HG02840 (cell line): ENCODE measurements at regions not wholly inside any gene's neighbourhood (a gene's known extent, or its start where the extent isn't known, plus 50 kb on each side); places are given as distances from the start of the nearest gene placed in this dataset.

Source experiments
- ATAC-seq: cut with Tn5 transposase; IDR thresholded peaks from one replicate; pipeline ENCODE4 v1.9.1; 2021; ENCODE audit warnings: mild to moderate bottlenecking, moderate library complexity, moderate number of reproducible peaks; ENCODE audit not compliant: unreplicated experiment, low FRiP score

DNA sequence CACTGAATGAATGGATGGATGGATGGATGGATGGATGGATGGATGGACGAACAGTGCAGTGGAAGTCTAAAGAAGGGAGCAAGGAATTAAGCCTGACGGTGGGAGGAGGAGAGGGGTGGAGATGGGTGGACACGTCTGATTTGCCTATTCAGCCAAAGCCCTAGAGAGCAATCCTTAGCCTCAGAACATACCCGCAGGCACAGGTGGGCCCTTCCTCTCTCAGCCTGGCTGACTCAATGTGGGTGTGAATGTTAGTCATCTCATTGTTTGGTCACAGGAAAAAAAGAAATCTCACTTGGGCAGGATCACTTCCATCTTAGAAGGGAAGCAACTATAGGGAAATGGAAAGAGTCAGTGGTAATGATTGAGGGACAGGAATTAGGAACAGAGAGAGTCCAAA, 165.9 kb downstream of the PJA1 start:
- ATAC-seq, result no peak

DNA sequence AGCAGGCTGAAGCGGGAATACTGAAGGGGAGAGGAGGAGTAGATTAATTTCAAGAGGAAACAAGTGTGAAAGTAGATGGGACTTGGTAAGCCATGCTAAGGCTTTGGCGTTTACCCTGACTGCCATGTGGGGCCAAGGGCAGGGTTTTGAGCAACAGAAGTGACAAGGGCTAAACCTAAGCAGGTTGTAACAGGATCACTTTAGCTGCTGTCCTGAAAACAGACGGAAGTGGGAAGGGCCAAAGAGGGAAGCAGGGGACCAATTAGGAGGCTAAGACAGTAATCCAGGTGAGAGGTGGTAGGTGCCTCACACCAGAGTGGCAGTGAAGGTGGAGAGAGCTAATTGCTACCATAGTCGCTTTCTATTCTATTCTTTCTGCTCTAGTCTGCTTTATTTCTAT, 166.5 kb downstream of the PJA1 start:
- no peak for ATAC-seq

DNA sequence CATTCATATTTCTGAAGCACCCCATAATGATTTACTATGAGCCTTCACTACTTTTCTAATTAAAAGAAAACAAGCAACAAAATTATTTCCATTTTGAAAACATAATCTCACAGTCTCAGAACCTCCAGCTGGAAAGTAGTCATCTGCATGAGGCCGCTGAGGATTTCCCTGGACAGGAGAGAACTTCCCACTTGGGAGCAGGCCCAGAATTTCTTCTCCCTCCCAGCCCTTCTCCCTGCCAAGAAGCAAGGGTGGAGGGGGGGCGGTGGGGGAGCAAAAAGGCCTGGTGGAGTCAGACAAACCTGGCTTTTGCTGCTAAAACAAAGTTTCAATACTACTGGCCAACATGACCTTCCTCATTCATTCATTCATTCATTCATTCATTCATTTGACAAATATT, 167.3 kb downstream of the PJA1 start:
- no peak for ATAC-seq

DNA sequence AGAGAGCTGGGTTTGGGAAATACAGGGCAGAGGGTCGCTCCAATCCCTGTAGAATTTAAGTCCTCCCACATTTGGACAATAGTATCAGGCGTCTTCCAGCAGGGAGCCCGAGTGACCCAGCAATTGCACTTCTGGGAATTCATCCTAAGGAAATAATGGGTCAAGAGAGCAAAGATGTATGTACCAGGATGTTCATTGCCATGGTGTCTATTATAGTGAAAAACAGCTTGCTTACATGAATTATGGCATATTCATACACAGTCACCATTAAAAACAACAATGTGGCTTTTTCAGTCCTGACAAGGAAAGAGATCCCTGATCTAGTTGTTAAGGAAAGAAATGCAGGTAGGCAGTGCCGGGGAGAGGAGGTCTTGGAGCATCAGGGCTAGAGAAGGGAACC, 167.7 kb downstream of the PJA1 start:
- no peak for ATAC-seq

DNA sequence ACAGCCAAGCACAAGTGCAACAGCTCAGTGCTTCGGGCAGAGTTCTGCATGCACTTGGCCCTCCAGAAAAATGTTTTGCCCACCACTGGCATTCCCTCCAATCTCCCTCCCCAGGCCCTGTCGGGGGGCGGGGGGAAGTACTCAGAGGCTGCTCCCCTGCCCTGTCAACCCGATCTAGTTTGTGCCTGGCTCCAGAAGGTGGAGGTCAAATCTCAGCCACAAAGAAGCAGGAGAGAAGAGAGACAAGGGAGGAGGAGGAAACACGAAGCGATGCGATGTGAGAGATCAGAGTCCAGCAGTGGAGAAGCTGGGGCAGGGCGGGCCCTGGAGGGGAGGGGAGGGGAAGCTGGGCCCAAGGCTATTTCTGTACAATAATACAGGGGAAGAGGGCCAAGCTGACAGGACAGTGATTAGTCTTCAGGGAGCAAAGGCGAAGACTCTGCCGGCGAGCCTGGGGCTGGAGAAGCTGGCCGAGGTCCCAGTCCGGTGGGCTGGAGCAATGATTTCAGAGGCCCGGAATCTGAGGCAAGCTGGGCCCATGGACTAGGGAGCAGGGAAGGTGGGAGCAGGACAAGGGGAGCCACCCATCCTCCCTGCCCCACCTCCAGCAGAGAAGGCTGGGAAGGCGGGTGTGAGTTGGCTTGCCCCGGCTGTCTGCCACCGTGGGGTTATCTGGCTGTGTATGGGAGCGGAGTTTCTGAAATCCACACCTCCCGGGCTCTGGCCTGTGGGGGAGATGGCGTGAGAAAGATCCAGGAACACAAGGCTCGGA, 167.1 kb downstream of the EFNB1 start:
- no peak for ATAC-seq

DNA sequence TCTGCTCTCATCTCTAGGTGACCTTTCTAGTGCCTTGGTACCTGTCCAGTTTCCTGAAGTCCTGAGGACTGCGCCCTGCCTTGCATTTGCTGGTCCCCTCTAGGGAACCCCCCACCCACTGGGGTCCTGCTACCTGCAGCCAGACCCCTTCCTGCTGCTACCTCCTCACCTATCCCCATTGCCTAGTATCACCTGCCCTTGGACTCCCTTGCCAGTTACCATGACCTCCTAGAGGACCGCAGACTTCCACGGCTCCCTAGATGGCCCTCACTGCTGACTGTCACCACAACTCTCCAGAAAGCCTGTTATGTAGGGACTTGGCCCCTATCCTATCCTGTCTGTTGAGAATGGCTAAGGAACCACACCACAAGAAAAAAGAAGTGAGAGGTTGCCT, 166.6 kb downstream of the EFNB1 start:
- no peak for ATAC-seq

DNA sequence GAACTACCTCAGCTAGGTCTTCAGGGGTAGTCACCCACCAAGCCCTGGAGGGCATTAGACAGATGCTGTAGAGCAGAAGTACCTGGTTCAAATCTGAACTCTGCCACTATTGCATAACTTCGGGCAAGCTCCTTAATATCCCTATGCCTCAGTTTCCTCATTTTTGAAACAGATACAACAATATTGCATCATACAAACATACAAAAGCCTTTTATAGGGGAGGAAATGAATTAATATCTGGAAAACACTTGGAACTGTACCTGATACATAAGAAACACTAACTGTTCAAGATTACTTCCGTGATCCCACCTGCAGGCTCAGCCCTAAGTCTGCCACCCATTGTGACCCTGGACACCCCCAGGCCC, 166.1 kb downstream of the EFNB1 start:
- ATAC-seq, result no peak

DNA sequence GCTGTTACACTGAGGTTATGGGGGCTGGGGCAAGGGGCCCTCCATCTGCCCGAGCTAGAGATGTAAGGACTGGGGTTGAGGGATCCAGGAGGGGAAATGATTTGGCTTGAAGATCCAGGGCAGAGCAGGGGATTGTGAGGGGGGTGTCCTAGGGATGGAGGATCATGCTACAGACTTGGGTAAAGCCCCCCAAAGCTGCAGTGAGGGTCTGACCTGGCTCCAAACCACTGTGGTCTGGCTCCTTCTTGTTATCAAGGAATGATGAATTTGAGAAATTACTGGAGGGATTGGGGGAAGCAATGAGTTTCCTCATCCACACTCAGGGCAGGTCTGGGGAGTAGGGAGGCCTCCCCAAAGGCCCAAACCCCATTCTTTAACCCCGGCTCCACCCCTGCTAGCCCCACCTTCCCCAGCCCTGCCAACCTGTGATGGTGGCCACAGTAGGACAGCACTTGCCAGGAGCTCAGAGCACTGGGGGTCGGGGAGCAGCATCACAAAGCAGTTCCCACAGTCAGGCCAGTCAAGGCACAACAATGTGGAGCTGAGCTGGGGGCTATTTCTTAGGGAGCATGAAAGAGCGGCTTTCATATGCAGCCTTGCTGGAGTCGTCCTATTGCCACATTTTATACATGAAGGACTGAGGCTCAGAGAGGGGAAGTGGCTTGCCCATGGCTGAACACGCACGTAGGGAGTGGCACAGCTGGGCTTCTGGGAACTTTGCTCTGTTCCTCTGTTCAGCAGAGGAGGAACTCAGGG, 165.5 kb downstream of the EFNB1 start:
- ATAC-seq, result no peak

DNA sequence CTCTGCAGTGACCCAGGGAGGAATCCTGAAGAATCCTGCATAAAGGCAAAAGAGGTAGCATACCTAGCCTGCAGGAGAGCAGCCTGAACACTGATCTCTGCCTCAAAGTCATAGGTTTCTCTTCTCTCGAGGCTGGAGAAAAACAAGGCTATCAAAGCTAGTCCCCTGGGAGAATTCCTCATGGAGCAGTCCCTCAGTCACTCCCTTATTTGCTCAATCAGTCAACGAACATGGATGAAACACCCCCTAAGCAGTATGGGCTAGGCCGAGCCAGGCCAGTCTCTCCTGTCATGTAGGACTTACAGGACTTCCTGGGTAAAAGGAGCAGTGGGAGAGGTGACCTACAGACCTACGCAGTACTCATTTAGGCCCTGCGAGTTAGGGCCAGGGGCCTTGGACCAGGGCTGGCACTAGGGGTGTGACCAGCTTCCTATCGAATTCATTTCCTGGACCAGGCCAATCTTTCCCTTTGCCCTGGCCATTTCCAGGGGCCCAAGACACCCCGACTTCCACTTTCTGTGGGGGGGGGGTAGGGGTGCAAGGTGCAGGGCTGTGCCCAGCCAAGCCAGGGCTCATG, 164.1 kb downstream of the EFNB1 start:
- no peak for ATAC-seq

DNA sequence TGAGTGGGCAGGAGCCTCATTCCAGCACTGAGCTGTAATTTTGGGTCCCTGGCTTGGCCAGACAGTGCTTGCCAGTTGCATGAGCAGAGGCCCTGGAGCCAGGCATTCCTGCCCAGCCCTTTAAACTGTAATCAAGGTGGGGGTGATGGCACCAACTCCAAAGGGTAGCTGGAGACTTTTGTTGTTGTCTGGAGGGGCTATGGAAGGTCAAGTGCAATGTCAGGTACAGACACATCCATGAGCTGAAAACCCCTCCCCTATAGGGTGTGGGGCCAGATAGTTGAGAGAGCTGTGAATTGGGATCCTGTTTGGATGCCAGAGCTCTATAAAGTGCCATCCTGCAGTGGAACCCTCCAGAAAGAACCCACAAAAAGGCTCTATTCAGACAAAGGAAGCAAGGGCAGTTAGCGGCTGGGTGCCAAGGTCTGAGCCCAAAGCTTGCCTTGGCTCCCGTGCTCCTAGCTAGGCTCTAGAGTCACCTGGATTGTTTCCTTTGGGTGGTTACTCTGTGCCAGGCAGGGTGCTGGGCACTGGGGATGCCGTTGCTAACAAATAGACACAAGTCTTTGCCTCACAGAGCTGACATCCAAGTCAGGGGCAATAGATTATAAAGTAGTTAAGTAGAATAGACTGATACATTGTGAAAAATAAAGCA, 163.0 kb downstream of the EFNB1 start:
- ATAC-seq, result no peak

DNA sequence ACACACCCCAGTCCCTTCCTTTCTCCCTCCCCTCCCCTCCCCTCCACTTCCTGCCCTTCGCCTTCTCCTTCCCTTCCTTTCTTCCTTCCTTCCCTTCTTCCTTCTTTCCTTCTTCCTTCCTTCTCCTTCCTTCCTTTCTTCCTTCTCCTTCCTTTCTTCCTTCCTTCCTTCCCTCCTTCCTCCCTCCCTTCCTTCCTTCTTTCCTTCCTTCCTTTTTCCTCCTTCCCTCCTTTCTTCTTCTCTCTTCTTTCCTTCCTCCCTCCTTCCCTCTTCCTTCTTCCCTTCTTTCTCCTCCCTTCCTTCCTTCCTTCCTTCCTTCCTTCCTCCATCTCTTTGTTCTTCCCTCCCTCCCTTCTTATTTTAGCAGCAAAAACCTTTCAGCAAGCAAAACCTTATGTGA, 162.1 kb downstream of the EFNB1 start:
- ATAC-seq, result no peak

DNA sequence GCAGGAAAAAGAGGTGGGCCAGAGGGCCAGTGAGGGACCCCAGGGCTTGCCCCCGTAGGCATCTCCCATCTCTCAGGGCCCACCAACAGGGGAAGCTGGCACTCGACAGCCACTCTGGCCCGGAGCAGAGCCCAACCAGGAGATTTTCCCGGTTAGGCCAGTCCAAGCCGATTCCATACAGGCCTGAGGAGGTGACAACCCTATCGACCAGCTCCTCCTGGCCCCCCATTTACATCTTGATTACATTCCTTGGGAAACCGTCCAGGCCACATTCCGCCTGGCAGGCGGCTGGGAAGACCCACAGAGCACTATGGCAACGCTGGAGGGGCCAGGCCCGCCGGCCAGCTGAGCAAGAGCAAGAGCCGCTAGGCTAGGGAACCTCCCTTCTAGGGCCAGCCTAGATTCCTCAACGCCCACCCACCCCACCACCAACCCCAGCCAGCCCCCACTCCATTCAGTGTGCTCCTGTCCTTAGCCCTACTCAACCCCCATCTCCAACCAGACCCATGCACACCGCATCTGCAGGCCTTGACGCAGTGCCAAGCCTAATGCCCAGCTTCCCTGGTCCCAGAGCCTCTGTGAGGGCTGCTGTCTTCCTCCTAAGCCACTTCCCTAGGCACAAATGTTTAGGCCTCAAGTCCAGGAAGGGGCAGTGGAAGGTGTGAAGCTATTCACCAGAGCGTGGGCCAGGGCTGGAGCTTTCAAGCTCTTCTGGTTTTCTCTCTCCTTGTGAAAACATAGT, 161.2 kb downstream of the EFNB1 start:
- ATAC-seq, result no peak

DNA sequence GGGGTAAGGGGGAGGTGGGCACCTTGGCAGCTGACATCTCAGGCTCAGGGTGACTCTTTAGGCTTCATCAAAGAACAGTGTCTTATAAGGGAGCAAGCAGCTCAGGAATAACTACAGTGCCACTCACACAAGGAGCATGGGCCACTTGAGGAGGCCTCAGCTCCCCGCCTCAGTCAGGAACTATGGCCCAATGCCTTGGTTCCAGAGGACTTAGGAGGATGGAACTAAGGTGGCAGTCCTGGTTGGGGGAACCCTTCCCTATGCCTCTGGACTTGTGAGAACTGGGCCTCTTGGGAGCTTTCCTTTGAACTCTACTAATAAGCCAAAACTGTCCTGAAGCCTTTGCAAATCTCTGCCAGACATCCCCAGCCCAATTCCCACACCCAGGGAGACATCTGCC, 160.6 kb downstream of the EFNB1 start:
- no peak for ATAC-seq

DNA sequence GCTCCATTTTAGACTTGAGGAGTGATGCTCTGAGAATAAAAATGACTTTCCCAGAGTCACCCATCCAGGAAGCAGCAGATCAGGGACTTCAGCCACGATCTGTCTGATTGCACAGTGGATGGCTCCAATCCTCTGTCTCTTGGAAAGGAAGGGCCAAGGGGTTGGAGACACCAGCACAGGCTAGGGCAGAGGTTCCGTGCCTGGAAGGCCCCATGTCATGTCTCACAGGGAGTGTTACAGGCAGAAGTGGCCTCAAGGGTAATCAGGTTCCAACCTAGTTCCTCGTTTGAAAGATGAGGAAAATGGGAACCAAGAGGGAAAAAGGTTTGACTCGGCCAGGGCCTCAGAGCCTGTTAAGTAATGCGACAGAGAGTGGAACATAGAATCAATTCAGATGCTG, 160.0 kb downstream of the EFNB1 start:
- no peak for ATAC-seq

DNA sequence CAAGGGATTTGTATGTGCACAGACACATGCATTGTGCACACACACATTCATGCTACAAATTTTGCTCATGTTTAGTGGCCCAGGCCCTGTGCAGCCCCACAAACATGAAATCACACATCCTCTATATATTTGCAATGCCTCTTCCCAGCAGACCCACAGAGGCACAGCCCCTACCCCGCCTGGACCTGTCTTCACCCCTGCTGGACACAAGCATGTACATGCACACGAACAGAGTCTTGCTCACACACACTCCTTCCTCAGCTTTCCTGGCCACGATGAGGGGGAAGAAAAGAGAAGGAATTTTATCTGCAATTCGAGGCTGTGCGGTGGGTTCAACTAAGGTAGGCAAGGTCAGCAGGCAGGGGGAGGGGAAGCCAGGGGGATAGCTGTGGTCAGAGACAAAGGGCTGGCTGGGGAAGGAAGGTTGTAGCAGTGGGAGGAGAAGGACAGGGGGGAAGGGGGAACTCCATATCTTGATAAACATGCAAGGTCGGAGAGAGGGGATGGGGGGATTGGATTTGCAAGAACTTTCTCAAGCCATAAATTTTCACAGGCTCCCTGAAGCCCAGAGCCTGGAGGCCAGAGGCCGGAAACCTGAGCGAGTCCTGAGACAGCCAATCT, 156.4 kb downstream of the EFNB1 start:
- ATAC-seq, result no peak

DNA sequence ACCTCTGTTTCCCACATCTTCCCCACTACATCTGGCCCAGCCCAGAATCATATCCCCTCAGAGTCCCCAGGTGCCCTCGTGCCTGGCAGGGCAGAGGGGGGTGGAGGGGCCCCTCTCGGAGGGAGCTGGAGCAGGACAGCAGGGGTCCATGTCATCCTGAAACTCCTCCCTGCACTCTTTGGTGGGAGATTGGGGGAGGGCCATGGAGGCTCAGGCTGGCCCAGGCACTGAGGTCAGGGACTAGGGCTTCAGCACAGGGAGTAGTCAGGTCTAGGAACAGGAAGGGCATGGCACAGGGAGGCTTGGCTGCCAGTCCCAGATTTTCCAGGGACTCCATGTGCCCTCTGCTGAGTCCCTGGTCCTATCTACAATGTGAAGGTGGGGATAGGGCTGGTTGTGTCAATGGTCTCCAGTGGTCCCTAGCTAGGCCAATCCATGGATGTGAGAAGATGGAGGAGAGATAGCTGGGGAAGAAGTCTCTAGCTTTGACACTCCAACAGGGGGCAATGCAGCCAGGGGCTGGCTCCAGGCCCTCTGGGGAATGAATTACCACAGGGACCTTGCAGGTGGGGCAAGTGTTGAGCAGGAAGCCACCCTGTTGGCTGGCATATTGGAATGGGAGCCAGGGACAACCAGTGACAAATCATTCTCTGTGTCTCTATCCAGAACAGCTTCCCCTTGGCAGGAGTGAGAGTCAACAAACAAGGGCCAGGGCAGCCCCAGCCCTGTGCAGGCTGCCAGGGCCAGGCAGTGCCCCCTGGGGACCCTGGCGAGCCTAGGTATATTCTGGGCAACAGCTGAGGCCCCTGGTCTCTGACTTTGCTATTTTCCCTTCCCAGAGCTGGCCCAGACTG, 154.4 kb downstream of the EFNB1 start:
- ATAC-seq, result no peak

DNA sequence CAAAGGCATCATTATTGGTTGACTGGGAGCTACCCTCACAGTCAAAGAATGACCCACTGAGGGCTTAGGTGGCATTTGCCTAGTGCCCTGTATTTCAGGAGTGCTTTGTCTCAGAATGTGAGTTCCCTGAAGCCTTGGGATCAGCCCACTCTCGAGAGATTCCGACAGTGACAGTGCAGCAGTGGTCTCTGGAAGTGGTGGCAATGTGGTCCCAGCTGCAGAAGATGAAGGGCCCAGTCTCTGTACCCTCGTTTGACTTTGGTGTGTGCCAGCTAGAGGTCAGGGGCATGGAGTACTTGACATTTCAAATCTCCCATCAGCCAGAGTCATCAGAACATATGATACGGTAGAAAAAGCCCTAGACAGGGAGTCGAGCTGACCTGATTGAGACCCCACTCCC, 153.7 kb downstream of the EFNB1 start:
- no peak for ATAC-seq

DNA sequence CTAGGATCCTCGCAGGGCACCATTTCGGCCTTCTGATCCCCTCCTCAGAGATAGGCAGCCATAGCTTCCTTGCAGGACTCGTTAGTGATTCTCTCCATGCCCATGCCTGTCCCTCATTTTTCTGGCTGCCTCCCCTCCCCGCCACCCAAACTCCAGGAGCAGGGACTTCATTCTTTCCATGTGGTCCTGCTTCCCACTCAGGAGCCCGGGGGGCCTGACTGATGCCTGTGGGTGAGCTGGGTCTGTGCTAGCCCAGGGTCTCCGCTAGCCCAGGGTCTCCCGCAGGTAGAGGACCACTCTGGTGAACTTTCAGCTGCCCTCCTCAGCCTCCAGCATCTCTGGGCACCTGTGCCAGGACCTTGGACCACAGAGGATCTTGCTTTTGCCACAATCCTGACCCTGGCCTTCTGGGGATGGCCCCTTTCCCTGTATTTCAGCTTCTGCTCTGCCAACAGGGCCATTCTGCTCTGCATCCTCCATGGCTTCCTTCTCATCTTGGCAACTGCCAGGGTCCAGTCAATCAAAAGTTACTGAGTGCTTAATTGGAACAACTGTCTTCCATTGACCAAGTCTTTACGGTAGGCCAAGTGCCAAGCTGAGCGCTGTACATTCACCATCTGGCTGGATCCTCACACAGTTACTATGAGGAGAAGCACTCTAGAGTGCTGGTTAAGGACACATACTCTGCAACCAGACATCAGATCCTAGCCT, 152.2 kb downstream of the EFNB1 start:
- ATAC-seq, result no peak

DNA sequence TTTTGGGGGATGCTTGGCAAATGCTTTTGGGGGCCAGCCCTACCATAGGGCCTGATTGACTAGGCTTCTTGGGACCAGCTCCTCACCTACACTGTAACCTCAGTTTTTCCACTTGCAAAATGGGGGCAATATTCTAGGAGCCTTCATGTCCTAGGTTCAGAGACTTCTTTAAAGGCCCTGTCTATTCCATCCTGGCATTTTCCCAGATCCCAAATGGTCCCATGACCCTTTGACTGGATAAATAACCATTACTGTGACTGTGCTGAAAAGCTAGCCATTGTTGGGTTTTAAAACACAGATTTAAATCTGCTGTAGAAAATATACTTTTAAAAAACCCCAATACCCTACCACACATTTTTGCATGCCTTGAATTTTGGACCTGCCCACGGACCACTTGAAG, 149.8 kb downstream of the EFNB1 start:
- no peak for ATAC-seq
